ENCODE measurements at regions not wholly inside any gene's neighbourhood (a gene's known extent, or its start where the extent isn't known, plus 50 kb on each side); places are given as distances from the start of the nearest gene placed in this dataset.

- no peaks in the 10 kb centered on the region for H3K36me3 ChIP-seq (ENCODE audit: low read depth, low read length)
- TF ChIP-seq EZH2 (IDR thresholded peaks at IDR 0.05; ENCODE audit: low read length, unreplicated experiment) (no peak), EZH2phosphoT487 (IDR thresholded peaks at IDR 0.05; ENCODE audit: borderline replicate concordance, low read length) (no peak)
- TF ChIP-seq, protein P1, sequence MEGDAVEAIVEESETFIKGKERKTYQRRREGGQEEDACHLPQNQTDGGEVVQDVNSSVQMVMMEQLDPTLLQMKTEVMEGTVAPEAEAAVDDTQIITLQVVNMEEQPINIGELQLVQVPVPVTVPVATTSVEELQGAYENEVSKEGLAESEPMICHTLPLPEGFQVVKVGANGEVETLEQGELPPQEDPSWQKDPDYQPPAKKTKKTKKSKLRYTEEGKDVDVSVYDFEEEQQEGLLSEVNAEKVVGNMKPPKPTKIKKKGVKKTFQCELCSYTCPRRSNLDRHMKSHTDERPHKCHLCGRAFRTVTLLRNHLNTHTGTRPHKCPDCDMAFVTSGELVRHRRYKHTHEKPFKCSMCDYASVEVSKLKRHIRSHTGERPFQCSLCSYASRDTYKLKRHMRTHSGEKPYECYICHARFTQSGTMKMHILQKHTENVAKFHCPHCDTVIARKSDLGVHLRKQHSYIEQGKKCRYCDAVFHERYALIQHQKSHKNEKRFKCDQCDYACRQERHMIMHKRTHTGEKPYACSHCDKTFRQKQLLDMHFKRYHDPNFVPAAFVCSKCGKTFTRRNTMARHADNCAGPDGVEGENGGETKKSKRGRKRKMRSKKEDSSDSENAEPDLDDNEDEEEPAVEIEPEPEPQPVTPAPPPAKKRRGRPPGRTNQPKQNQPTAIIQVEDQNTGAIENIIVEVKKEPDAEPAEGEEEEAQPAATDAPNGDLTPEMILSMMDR (conservative IDR thresholded peaks at IDR 0.05; ENCODE audit: low read depth, low read length) = no peak
- no peaks in the 10 kb centered on the region for H3K79me2 ChIP-seq (ENCODE audit: low read length)
- peak overlapping the region; percentile 34; the same call in 1 of the 2 replicates for H3K4me3 ChIP-seq (ENCODE audit: low read length)
- CTCF ChIA-PET = no interaction called here
- no peaks in the 10 kb centered on the region for H4K20me1 ChIP-seq (ENCODE audit: low read length)
- peak; percentile 80 for ATAC-seq
- H3F3A ChIP-seq (ENCODE audit: low read length, unreplicated experiment) = no peaks in the 10 kb centered on the region
- H3K9me2 ChIP-seq (replicated peaks; ENCODE audit: low read length) = no peaks in the 10 kb centered on the region
- 0 out of 2 replicates have a peak, but pooled peaks cover 2% of the 10 kb centered on the region for H3K4me1 ChIP-seq (ENCODE audit: insufficient read depth, low read length)
- H3K27me3 ChIP-seq (ENCODE audit: low read length) = no peaks in the 10 kb centered on the region
- no peak overlapping the region for H3K9ac ChIP-seq (ENCODE audit: low read length)
- POLR2A ChIA-PET (ENCODE audit: unreplicated experiment) = no interaction called here
- intact Hi-C loops (cut with micrococcal nuclease) = no loop called here
- no TSS peak for BruUV-seq (replicated peaks)
- H3K4me2 ChIP-seq (ENCODE audit: low read length) = peak overlapping the region; percentile 56; the same call in 1 of the 2 replicates
- no peak overlapping the region for H3K27ac ChIP-seq (ENCODE audit: low read length)
- DNase-seq = peak; percentile 42
- H3K9me3 ChIP-seq (ENCODE audit: low read length) = no peaks in the 10 kb centered on the region
- H2AFZ ChIP-seq (ENCODE audit: low read length) = peak overlapping the region; percentile 54
Observed at GRCh38 chr12:65740873-65741600, 83.2 kb upstream of the HMGA2 start.

DNA sequence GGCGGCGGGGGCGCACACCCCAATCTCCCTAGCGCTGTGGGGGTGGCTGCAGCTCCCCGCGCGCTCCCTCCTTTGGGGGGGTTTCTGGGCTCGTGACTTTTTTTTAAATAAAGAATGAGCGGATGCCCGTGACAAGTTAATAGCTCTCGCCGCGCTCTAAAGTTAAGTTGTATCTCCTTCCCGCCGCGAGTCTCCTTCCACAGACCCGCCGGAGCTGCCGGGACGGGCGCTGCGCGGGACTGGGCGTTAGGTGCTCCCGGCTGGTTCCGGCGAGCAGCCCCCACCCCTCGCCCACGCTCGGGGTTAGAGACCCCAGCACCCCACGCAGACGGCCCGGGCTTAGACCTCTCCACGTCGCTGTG lies 82.6 kb upstream of the HMGA2 start:
- H3K36me3 ChIP-seq (ENCODE audit: low read depth, low read length) = no peaks in the 10 kb centered on the region
- no peak for DNase-seq
- H4K20me1 ChIP-seq (ENCODE audit: low read length) = no peaks in the 10 kb centered on the region
- BruUV-seq (replicated peaks) = no TSS peak
- H3K9me3 ChIP-seq (ENCODE audit: low read length) = no peaks in the 10 kb centered on the region
- H3K9me2 ChIP-seq (replicated peaks; ENCODE audit: low read length) = no peaks in the 10 kb centered on the region
- intact Hi-C loops (cut with micrococcal nuclease) = no loop called here
- POLR2A ChIA-PET (ENCODE audit: unreplicated experiment) = no interaction called here
- CTCF ChIA-PET = no interaction called here
- peak; percentile 41 for ATAC-seq
- no peak overlapping the region for H3K9ac ChIP-seq (ENCODE audit: low read length)
- no peaks in the 10 kb centered on the region for H3F3A ChIP-seq (ENCODE audit: low read length, unreplicated experiment)
- TF ChIP-seq EZH2 (IDR thresholded peaks at IDR 0.05; ENCODE audit: low read length, unreplicated experiment) (no peak), EZH2phosphoT487 (IDR thresholded peaks at IDR 0.05; ENCODE audit: borderline replicate concordance, low read length) (no peak)
- TF ChIP-seq, protein P1 (conservative IDR thresholded peaks at IDR 0.05; ENCODE audit: low read depth, low read length) = no peak
- H3K4me3 ChIP-seq (ENCODE audit: low read length) = peak overlapping the region; percentile 64
- peak overlapping the region; percentile 80 for H2AFZ ChIP-seq (ENCODE audit: low read length)
- H3K27ac ChIP-seq (ENCODE audit: low read length) = no peak overlapping the region
- no peaks in the 10 kb centered on the region for H3K79me2 ChIP-seq (ENCODE audit: low read length)
- H3K4me1 ChIP-seq (ENCODE audit: insufficient read depth, low read length) = 0 out of 2 replicates have a peak, but pooled peaks cover 6% of the 10 kb centered on the region
- peak overlapping the region; percentile 84 for H3K4me2 ChIP-seq (ENCODE audit: low read length)
- no peaks in the 10 kb centered on the region for H3K27me3 ChIP-seq (ENCODE audit: low read length)
